GM13977 (cell line): ENCODE measurements at regions not wholly inside any gene's neighbourhood (a gene's known extent, or its start where the extent isn't known, plus 50 kb on each side); places are given as distances from the start of the nearest gene placed in this dataset.

Experiments
- DNase-seq: peaks from one replicate; pipeline ENCODE4 v3.0.0; 2012; ENCODE audit warnings: low spot score
- CTCF ChIP-seq: IDR thresholded peaks from 2 replicates; pipeline ENCODE4 v1.5.1; 2012; ENCODE audit warnings: mild to moderate bottlenecking, control low read depth; ENCODE audit not compliant: insufficient read depth; ENCODE audit errors: extremely low read depth, missing control alignments
- in situ Hi-C: fragments of 300-500 bp; cut with MboI; formaldehyde crosslinking; loops from one replicate; pipeline ENCODE4 v1.12.0; 2022; ENCODE audit warnings: low sequenced_read_pairs, low pct_unique_long_range_greater_than_20kb, mixed read lengths, inconsistent platforms; ENCODE audit not compliant: unreplicated experiment

- in situ Hi-C loops, result loop anchor here (25.0 kb wide), 1 partner anchor 1424 kb away; no protein-coding TSS in a partner anchor
- no peak for TF ChIP-seq CTCF
- no peak for DNase-seq
Measured at GRCh38 chr6:18613319-18613925, 226.3 kb downstream of the RNF144B start.

GRCh38 chr6:18629571-18629970 lies 242.4 kb downstream of the RNF144B start:
- DNase-seq, result no peak
- TF ChIP-seq CTCF, result no peak
- in situ Hi-C loops, result no loop called here

GRCh38 chr6:18632670-18633410 lies 245.7 kb downstream of the RNF144B start:
- DNase-seq, result no peak
- TF ChIP-seq CTCF, result no peak
- in situ Hi-C loops, result no loop called here

GRCh38 chr6:18634912-18635311 lies 247.8 kb downstream of the RNF144B start:
- no peak for DNase-seq
- in situ Hi-C loops, result no loop called here
- no peak for TF ChIP-seq CTCF

GRCh38 chr6:18640134-18640533 lies 253.0 kb downstream of the RNF144B start:
- no peak for TF ChIP-seq CTCF
- in situ Hi-C loops, result no loop called here
- DNase-seq, result no peak

GRCh38 chr6:18640754-18641153 lies 253.6 kb downstream of the RNF144B start:
- TF ChIP-seq CTCF, result no peak
- in situ Hi-C loops, result no loop called here
- no peak for DNase-seq
